ENCODE measurements at regions not wholly inside any gene's neighbourhood (a gene's known extent, or its start where the extent isn't known, plus 50 kb on each side); places are given as distances from the start of the nearest gene placed in this dataset.

DNA sequence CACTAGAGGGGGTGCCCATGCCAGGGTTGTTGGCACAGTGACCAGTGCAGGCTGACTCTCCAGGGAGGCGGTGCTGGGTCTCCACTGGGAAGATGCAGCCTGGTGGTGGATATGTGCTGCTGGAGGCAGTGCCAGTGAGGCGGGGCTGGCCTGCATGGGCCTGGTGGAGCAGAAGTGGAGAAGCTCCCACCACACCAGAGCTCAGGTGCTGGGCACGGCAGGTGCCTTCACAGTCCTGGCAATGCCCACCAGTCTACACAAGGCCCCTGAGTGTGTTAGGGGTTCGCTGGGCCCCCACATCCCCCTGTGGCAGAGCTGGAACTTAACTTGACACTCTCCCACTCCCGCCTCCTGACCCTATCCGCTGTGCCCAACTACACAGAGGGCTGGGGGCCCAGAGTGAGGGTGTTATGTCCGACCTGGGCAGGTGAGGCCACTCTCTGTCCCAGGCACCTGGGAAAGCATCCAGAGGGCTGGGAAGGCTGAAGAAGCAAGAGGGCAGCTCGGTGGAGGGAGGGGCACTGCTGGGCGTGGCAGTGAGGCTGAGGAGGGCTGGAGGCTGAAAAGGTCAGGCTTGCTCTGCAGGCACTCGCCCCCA lies 102.4 kb upstream of the B3GAT1 start:
- no peak for DNase-seq (ENCODE audit: low spot score)
- H3K9me3 Mint-ChIP-seq = no peaks in the 10 kb centered on the region
- no peak overlapping the region for H3K4me3 Mint-ChIP-seq
- no peak overlapping the region for H3K27ac ChIP-seq
- no peaks in the 10 kb centered on the region for H3K36me3 ChIP-seq
- peak overlapping the region; percentile 36 for H3K27ac Mint-ChIP-seq
- no peak overlapping the region for H3K4me2 ChIP-seq
- H4K20me1 ChIP-seq (ENCODE audit: low read depth) = no peaks in the 10 kb centered on the region
- H3K27me3 Mint-ChIP-seq (ENCODE audit: insufficient read depth, low read depth) = peaks cover 5% of the 10 kb centered on the region
- H3K4me1 ChIP-seq = peaks cover 7% of the 10 kb centered on the region
- H3K9ac ChIP-seq = no peak overlapping the region
- no peaks in the 10 kb centered on the region for H3K36me3 Mint-ChIP-seq
- TF ChIP-seq EZH2phosphoT487 (IDR thresholded peaks at IDR 0.05) (no peak), EZH2 (IDR thresholded peaks at IDR 0.05) (no peak), CTCF (IDR thresholded peaks at IDR 0.05) (no peak)
- H3K79me2 ChIP-seq (ENCODE audit: low read depth) = no peaks in the 10 kb centered on the region
- H3K27me3 ChIP-seq = no peaks in the 10 kb centered on the region
- H3F3A ChIP-seq (ENCODE audit: low read depth) = no peaks in the 10 kb centered on the region
- peaks cover 18% of the 10 kb centered on the region for H3K4me1 Mint-ChIP-seq
- no peak overlapping the region for H3K4me3 ChIP-seq
- no peaks in the 10 kb centered on the region for H3K9me3 ChIP-seq (ENCODE audit: low read depth)
- H2AFZ ChIP-seq (replicated peaks) = no peak overlapping the region

DNA sequence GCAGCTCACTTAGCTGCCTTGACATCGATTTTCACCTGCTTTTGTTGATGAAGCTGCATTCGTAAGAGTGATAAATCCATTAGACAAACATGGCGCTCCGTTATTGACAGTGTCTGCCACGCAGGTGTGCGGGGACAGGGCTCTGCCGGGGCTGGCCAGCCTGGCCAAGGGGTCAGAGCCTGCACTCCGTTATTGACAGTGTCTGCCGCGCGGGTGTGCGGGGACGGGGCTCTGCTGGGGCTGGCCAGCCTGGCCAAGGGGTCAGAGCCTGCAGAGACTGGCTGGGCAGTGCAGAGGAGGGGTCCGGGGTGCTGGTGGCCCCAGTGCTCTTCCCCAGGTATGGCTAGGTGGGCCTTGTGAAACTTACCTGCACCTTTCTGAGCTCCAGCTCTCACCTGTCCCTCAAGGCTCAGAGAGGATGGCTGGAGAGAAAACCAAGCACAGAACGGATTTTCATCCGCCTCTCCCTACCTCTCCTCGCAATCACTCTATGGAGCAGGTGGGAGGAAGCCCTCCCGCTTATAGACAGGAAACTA lies 101.6 kb upstream of the B3GAT1 start:
- Mint-ChIP-seq H3K4me3 (no peak overlapping the region), H3K27me3 (ENCODE audit: insufficient read depth, low read depth) (peaks cover 5% of the 10 kb centered on the region), H3K4me1 (peaks cover 21% of the 10 kb centered on the region), H3K27ac (no peak overlapping the region), H3K9me3 (no peaks in the 10 kb centered on the region), H3K36me3 (no peaks in the 10 kb centered on the region)
- no peak overlapping the region for H3K4me3 ChIP-seq
- H3K36me3 ChIP-seq = no peaks in the 10 kb centered on the region
- no peak overlapping the region for H2AFZ ChIP-seq (replicated peaks)
- no peaks in the 10 kb centered on the region for H3F3A ChIP-seq (ENCODE audit: low read depth)
- no peak overlapping the region for H3K9ac ChIP-seq
- H3K9me3 ChIP-seq (ENCODE audit: low read depth) = no peaks in the 10 kb centered on the region
- no peak for DNase-seq (ENCODE audit: low spot score)
- no peaks in the 10 kb centered on the region for H3K79me2 ChIP-seq (ENCODE audit: low read depth)
- H3K27ac ChIP-seq = no peak overlapping the region
- no peak for TF ChIP-seq EZH2phosphoT487 (IDR thresholded peaks at IDR 0.05)
- no peak for TF ChIP-seq CTCF (IDR thresholded peaks at IDR 0.05)
- no peak for TF ChIP-seq EZH2 (IDR thresholded peaks at IDR 0.05)
- no peaks in the 10 kb centered on the region for H4K20me1 ChIP-seq (ENCODE audit: low read depth)
- H3K4me2 ChIP-seq = no peak overlapping the region
- no peaks in the 10 kb centered on the region for H3K27me3 ChIP-seq
- peaks cover 7% of the 10 kb centered on the region for H3K4me1 ChIP-seq

DNA sequence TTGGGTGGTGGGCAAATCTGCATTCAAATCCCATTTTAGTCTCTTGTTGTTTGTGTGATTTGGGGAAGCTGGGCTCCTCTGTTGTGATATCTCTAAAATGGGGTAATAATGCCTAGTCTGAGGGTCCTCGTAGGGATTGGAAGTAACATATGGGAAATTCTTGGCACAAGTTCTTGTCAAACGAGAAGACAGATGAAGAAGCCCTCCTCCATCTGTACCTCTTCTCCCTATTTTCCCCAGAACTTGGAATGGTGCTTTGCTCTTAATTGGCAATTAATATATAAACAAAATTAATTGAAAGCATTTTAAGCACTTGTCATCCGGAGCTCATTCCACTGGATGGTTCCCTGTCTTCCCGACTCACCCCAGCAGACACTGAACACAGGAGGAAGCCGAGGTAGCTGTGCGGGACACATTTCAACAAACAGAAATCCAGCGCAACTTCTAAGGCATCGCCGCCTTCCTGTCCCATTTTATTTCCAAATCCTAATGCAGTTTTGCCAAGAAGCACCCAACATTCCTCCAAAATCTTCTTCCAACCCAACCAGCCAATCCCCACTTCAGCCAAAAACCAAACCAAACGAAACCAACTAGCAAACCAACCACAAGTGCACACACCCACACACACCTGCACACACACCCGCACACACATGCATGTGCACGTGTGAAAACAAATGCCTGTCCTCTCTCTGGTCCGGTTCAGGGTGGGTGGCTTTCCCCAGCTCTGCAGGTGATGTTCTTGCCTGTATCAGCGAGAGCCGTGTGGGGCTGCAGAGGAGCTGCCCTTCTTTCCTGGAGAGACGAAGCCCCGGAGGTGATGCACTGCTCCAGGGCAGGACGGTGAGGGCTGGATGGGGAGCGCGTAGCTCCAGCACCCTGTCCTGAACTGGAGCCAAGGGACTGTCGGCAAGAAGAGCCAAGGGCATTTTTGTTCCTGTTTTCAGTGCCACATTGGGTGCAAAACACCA lies 100.8 kb upstream of the B3GAT1 start:
- Mint-ChIP-seq H3K36me3 (no peaks in the 10 kb centered on the region), H3K9me3 (no peaks in the 10 kb centered on the region), H3K4me1 (peaks cover 24% of the 10 kb centered on the region), H3K27me3 (ENCODE audit: insufficient read depth, low read depth) (peaks cover 7% of the 10 kb centered on the region), H3K27ac (no peak overlapping the region), H3K4me3 (no peak overlapping the region)
- H4K20me1 ChIP-seq (ENCODE audit: low read depth) = no peaks in the 10 kb centered on the region
- peaks cover 7% of the 10 kb centered on the region for H3K4me1 ChIP-seq
- no peaks in the 10 kb centered on the region for H3K36me3 ChIP-seq
- H3K27ac ChIP-seq = no peak overlapping the region
- H3K79me2 ChIP-seq (ENCODE audit: low read depth) = no peaks in the 10 kb centered on the region
- no peaks in the 10 kb centered on the region for H3K27me3 ChIP-seq
- H3F3A ChIP-seq (ENCODE audit: low read depth) = no peaks in the 10 kb centered on the region
- no peaks in the 10 kb centered on the region for H3K9me3 ChIP-seq (ENCODE audit: low read depth)
- TF ChIP-seq EZH2 (IDR thresholded peaks at IDR 0.05) (no peak), CTCF (IDR thresholded peaks at IDR 0.05) (no peak), EZH2phosphoT487 (IDR thresholded peaks at IDR 0.05) (no peak)
- no peak overlapping the region for H3K9ac ChIP-seq
- DNase-seq (ENCODE audit: low spot score) = no peak
- no peak overlapping the region for H2AFZ ChIP-seq (replicated peaks)
- H3K4me3 ChIP-seq = no peak overlapping the region
- H3K4me2 ChIP-seq = no peak overlapping the region
